Panc1 (cell line): ENCODE measurements at regions not wholly inside any gene's neighbourhood (a gene's known extent, or its start where the extent isn't known, plus 50 kb on each side); places are given as distances from the start of the nearest gene placed in this dataset.

Experiments used
- CTCF ChIP-seq: fragments of 450-650 bp; IDR thresholded peaks from 2 replicates; pipeline ENCODE4 v1.5.1; 2017; ENCODE audit warnings: mild to moderate bottlenecking
- POLR2AphosphoS5 ChIP-seq: IDR thresholded peaks from 2 replicates; pipeline ENCODE4 v1.6.1; 2012; ENCODE audit warnings: mild to moderate bottlenecking, low read depth, low read length, moderate library complexity
- REST ChIP-seq, 2 experiments: IDR thresholded peaks; 2 replicates each; pipeline ENCODE4 v1.6.1; 2011 to 2012; ENCODE audit warnings: low read depth in 2 of 2, control low read depth in 1 of 2, low read length in 1 of 2, mild to moderate bottlenecking in 1 of 2, moderate library complexity in 1 of 2; ENCODE audit not compliant: insufficient read depth in 1 of 2
- SIN3A ChIP-seq: IDR thresholded peaks from 2 replicates; pipeline ENCODE4 v1.6.1; 2012; ENCODE audit warnings: low read depth, mild to moderate bottlenecking, low read length, moderate library complexity, borderline replicate concordance; ENCODE audit not compliant: insufficient read depth
- TCF7L2 ChIP-seq: IDR thresholded peaks from 2 replicates; pipeline ENCODE4 v1.6.1; 2011; ENCODE audit warnings: mild to moderate bottlenecking, low read depth, low read length, inconsistent platforms

- TF ChIP-seq CTCF (no peak), TCF7L2 (no peak), POLR2AphosphoS5 (no peak), SIN3A (no peak), REST (IDR thresholded peaks at IDR 0.05; ENCODE audit: insufficient read depth in 1 of 2, low read depth in 2 of 2, low read length in 1 of 2) (no peak)
Observed at GRCh38 chr5:122581629-122582028, 193.3 kb upstream of the SNX2 start.
